GM12878 (cell line): ENCODE measurements at regions not wholly inside any gene's neighbourhood (a gene's known extent, or its start where the extent isn't known, plus 50 kb on each side); places are given as distances from the start of the nearest gene placed in this dataset.

Source experiments
- ATAC-seq: fragments of 200-7000 bp; cut with Tn5 transposase; 3 replicates; pipeline ENCODE4 v1.9.1; 2020; ENCODE audit warnings: mild to moderate bottlenecking, moderate library complexity
- BruUV-seq: library from RNA; stranded (reverse); fragments of 400-500 nt; replicated peaks from 2 replicates; lab custom pipeline; 2021; lab: Mats Ljungman, UMichigan
- CTCF ChIA-PET: fragments of 300-600 bp; sonication (Branson Sonifier 250); formaldehyde crosslinking; extraction: SDS; loops from one replicate; lab custom pipeline; 2021; ENCODE audit warnings: inconsistent platforms; lab: Yijun Ruan, JAX
- POLR2A ChIA-PET: fragments of 350-600 bp; formaldehyde crosslinking; extraction: SDS; loops from one replicate; lab custom pipeline; 2021; ENCODE audit warnings: inconsistent platforms; lab: Charles Lee
- RAD21 ChIA-PET: fragments of 300-600 bp; sonication (Branson Sonifier 250); formaldehyde crosslinking; loops from one replicate; lab custom pipeline; 2023; ENCODE audit warnings: antibody characterized with exemption; ENCODE audit not compliant: unreplicated experiment; lab: Charles Lee
- SMC1A ChIA-PET: fragments of 300-600 bp; sonication (Branson Sonifier 250); formaldehyde crosslinking; loops from one replicate; lab custom pipeline; 2023; ENCODE audit not compliant: unreplicated experiment, uncharacterized antibody; lab: Charles Lee
- DNase-seq: peaks from one replicate; pipeline ENCODE4 v3.0.0-alpha.2; 2011; ENCODE audit warnings: low read depth, low spot score
- FAIRE-seq: peaks from 3 replicates; lab custom pipeline; 2011; peaks lifted over from hg19 to GRCh38; lab: Jason Lieb, UNC
- H2AFZ ChIP-seq: 2 replicates; pipeline ENCODE4 v1.6.0; 2011; ENCODE audit warnings: low read depth, low read length, control low read depth; ENCODE audit not compliant: control insufficient read depth
- H3K27ac ChIP-seq: 2 replicates; pipeline ENCODE4 v1.5.1; 2011; ENCODE audit warnings: control low read depth; ENCODE audit not compliant: control insufficient read depth, insufficient read depth
- H3K27me3 ChIP-seq, 2 experiments: replicated peaks in 1 of 2; 2 replicates each; pipeline versions ENCODE4 v1.6.0 to v1.6.1; 2011; ENCODE audit warnings: low read length in 1 of 2; ENCODE audit not compliant: control insufficient read depth in 2 of 2, insufficient read depth in 2 of 2
- H3K36me3 ChIP-seq, 2 experiments: 2 replicates each; pipeline ENCODE4 v1.5.1; 2011; ENCODE audit warnings: low read length in 1 of 2; ENCODE audit not compliant: control insufficient read depth in 2 of 2, insufficient read depth in 2 of 2
- H3K4me1 ChIP-seq: 2 replicates; pipeline ENCODE4 v1.6.1; 2011; ENCODE audit warnings: mild to moderate bottlenecking, low read length, moderate library complexity, mixed read lengths; ENCODE audit not compliant: control insufficient read depth, insufficient read depth
- H3K4me2 ChIP-seq: 2 replicates; pipeline ENCODE4 v1.6.0; 2011; ENCODE audit warnings: control low read depth; ENCODE audit not compliant: control insufficient read depth, insufficient read depth
- H3K4me3 ChIP-seq: fragments of 200-600 bp; sonication (generic); 2 replicates; pipeline ENCODE4 v1.5.1; 2016
- H3K79me2 ChIP-seq: 2 replicates; pipeline ENCODE4 v1.6.0; 2011; ENCODE audit warnings: low read length; ENCODE audit not compliant: control insufficient read depth, insufficient read depth
- H3K9ac ChIP-seq: 2 replicates; pipeline ENCODE4 v1.8.0; 2011; ENCODE audit warnings: low read length, control low read depth, mixed read lengths; ENCODE audit not compliant: control insufficient read depth, insufficient read depth
- H3K9me3 ChIP-seq: replicated peaks from 3 replicates; pipeline ENCODE4 v1.5.1; 2011; ENCODE audit warnings: mild to moderate bottlenecking, low read length; ENCODE audit not compliant: control insufficient read depth, insufficient read depth
- H4K20me1 ChIP-seq: 2 replicates; pipeline ENCODE4 v1.6.0; 2011; ENCODE audit not compliant: control insufficient read depth, insufficient read depth
- DPF2 ChIP-seq: fragments of 450-650 bp; IDR thresholded peaks from 2 replicates; pipeline ENCODE4 v1.6.1; 2017; ENCODE audit warnings: mild to moderate bottlenecking
- IKZF2 ChIP-seq, 2 experiments: fragments of 450-650 bp; IDR thresholded peaks; 2 replicates each; pipeline ENCODE4 v1.6.1; 2017; ENCODE audit warnings: mild to moderate bottlenecking in 2 of 2, moderate library complexity in 2 of 2
- MTA2 ChIP-seq: fragments of 450-650 bp; IDR thresholded peaks from 2 replicates; pipeline ENCODE4 v1.6.1; 2016; ENCODE audit warnings: low read depth, mild to moderate bottlenecking, moderate library complexity
- SIX5 ChIP-seq: IDR thresholded peaks from 2 replicates; pipeline ENCODE4 v1.6.1; 2011; ENCODE audit warnings: mild to moderate bottlenecking, low read depth, low read length, moderate library complexity; ENCODE audit not compliant: severe bottlenecking
- SMAD5 ChIP-seq: IDR thresholded peaks from 2 replicates; pipeline ENCODE4 v1.6.1; 2016; ENCODE audit warnings: antibody characterized with exemption, low read depth
- SPI1 ChIP-seq: IDR thresholded peaks from 2 replicates; pipeline ENCODE4 v1.6.1; 2011; ENCODE audit warnings: low read depth, mild to moderate bottlenecking, low read length, moderate library complexity, borderline replicate concordance; ENCODE audit not compliant: insufficient read depth
- WGBS: methylation state at CpG from one replicate; pipeline ENCODE4 v1.1.6; 2016; ENCODE audit warnings: low lambda C conversion rate; ENCODE audit not compliant: insufficient replicate concordance, insufficient coverage; ENCODE audit errors: missing lambda C conversion rate; 5-methylcytosine and 5-hydroxymethylcytosine counted together
- in situ Hi-C: fragments of 300-500 bp; cut with MboI; formaldehyde crosslinking; loops from 9 replicates; pipeline ENCODE4 v1.14.3; 2018; ENCODE audit warnings: mixed read lengths
- intact Hi-C: fragments of 100-400 bp; cut with micrococcal nuclease; formaldehyde crosslinking; loops from one replicate; pipeline ENCODE4 v1.14.2; 2022; ENCODE audit not compliant: unreplicated experiment

DNA sequence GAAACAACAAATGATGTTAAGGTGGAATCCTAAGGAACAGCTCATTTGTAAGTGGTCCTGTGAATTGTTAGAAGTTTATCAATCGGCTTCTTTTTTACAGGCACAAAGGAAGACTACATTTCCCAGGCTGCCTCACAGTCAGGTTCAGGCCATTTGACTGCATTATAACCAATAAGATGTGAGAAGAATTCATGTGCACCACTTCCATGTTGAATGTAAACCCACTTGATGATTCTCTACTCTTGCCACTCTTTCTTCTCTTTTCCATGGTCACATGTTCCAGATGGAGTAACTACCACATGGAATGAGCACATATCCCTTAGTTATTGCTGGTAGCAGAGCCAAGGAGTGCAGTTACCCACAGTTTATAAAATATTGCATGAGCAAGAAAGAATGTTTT lies 67.1 kb upstream of the GZMB start (continued):
- TF ChIP-seq SIX5, result peak; percentile 62

DNA sequence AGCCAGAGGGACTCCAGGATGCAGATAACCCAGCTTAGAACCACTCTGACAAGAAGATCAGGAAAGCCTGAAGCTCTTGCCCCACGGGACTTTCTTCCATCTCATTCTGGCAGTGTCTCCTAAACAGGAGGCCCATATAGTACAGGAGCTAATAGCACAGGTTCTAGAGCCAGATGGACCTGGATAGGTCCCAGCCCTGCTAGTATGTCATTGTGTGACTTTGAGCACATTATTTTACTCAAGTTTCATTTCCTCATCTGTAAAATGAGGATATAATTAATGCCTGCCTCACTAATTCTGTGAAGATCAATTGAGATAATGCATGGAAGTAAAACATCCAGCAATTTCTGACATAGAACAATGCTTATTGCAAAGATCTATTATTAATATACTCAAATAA lies 66.5 kb upstream of the GZMB start:
- ChIA-PET SMC1A (interaction anchor here (1.1 to 3.0 kb wide), 4 partner anchors 10 to 432 kb away, joined by 4 to 27 read pairs (median 5); no protein-coding TSS in a partner anchor), CTCF (interaction anchor here (0.7 to 3.2 kb wide), 2 partner anchors 10 to 11 kb away, joined by 5 to 47 read pairs; no protein-coding TSS in a partner anchor)
- no peaks in the 10 kb centered on the region for H4K20me1 ChIP-seq
- ATAC-seq (peak; percentile 68), FAIRE-seq (no peak)
- H3K4me3 ChIP-seq, result no peak overlapping the region
- H3K79me2 ChIP-seq, result no peaks in the 10 kb centered on the region
- intact Hi-C loops, result no loop called here
- H3K36me3 ChIP-seq, result no peaks in the 10 kb centered on the region
- TF ChIP-seq DPF2 (0 out of 2 replicates have a peak, but pooled peaks have one; percentile 52), SMAD5 (no peak), SPI1 (peak; percentile 79; the same call in 1 of the 2 replicates), MTA2 (peak; percentile 64), IKZF2 (IDR thresholded peaks at IDR 0.05) (0 out of 4 replicates have a peak, but pooled peaks of 1 of the 2 experiments have one; percentile 9)
- TF ChIP-seq, all 136 proteins: peak for 4
- RAD21 ChIA-PET, result interaction anchor here (1.4 to 1.9 kb wide), 3 partner anchors 9 to 432 kb away, joined by 3 to 17 read pairs (median 4); no protein-coding TSS in a partner anchor
- H3K9me3 ChIP-seq, result no peaks in the 10 kb centered on the region
- in situ Hi-C loops, result no loop called here
- H3K4me1 ChIP-seq, result peaks cover 20% of the 10 kb centered on the region
- no peak overlapping the region for H3K27ac ChIP-seq
- BruUV-seq, result no TSS peak
- H2AFZ ChIP-seq, result no peak overlapping the region
- no peak overlapping the region; the same call in 1 of the 2 replicates for H3K4me2 ChIP-seq
- DNase-seq, result no peak
- WGBS, result 0% methylated on average over 1 of the region's 1 CpG
- no peak overlapping the region for H3K9ac ChIP-seq
- POLR2A ChIA-PET, result interaction anchor here (1.4 kb wide), 1 partner anchor 9 kb away, joined by 5 read pairs; no protein-coding TSS in a partner anchor
- H3K27me3 ChIP-seq, result no peaks in the 10 kb centered on the region
